Tibial artery (tissue), 4 donors: ENCODE measurements at regions not wholly inside any gene's neighbourhood (a gene's known extent, or its start where the extent isn't known, plus 50 kb on each side); places are given as distances from the start of the nearest gene placed in this dataset.
"Not testable (repeated sequence)": the region's sequence is repeated elsewhere in the genome, so short reads cannot be mapped to it uniquely, and the experiment has no call there.

ENCODE experiments used
- DNase-seq, 2 donors: peaks; one replicate each; pipeline ENCODE4 v3.0.0-alpha.2; 2019
- H3K27ac ChIP-seq, 2 donors: fragments of 200-600 bp; sonication (generic) in 1 of 2; 1 replicate in 1 of 2; 2 replicates in 1 of 2; pipeline ENCODE4 v1.5.1; 2018 to 2019; ENCODE audit warnings: mild to moderate bottlenecking in 1 of 2
- H3K27me3 ChIP-seq, 2 donors: fragments of 200-600 bp; sonication (generic) in 1 of 2; one replicate each; pipeline versions ENCODE4 v1.5.1 to v1.6.0; 2016 to 2019
- H3K36me3 ChIP-seq, 3 donors: fragments of 200-600 bp; sonication (generic) in 2 of 3; one replicate each; pipeline ENCODE4 v1.5.1; 2016 to 2019; ENCODE audit warnings: mild to moderate bottlenecking in 2 of 3
- H3K4me1 ChIP-seq, 4 donors: fragments of 200-600 bp; sonication (generic) in 2 of 4; 1 replicate in 3 of 4; 2 replicates in 1 of 4; pipeline ENCODE4 v1.5.1; 2016 to 2019
- H3K4me3 ChIP-seq, 2 donors: fragments of 200-600 bp; sonication (generic) in 1 of 2; 1 replicate in 1 of 2; 2 replicates in 1 of 2; pipeline ENCODE4 v1.5.1; 2018 to 2019; ENCODE audit warnings: mild to moderate bottlenecking in 2 of 2
- H3K9me3 ChIP-seq, 3 donors: fragments of 200-600 bp; sonication (generic) in 1 of 3; one replicate each; pipeline ENCODE4 v1.5.1; 2016 to 2019
- CTCF ChIP-seq, 2 experiments: fragments of 200-600 bp in 1 of 2; fragments of 450-650 bp in 1 of 2; IDR thresholded peaks; one replicate each; pipeline ENCODE4 v1.5.1; 2017 to 2019; ENCODE audit warnings: antibody characterized with exemption in 2 of 2, mild to moderate bottlenecking in 1 of 2, moderate library complexity in 1 of 2
- intact Hi-C: fragments of 100-400 bp; cut with DNase I; formaldehyde crosslinking; loops from one replicate; pipeline ENCODE4 v1.15.0; 2023; ENCODE audit warnings: low total_unique reads

GRCh38 chr5:84715091-84715490, 330.4 kb upstream of the EDIL3 start:
- TF ChIP-seq CTCF (IDR thresholded peaks at IDR 0.05) = no peak
- no peaks in the 10 kb centered on the region for H3K4me1 ChIP-seq
- no peaks in the 10 kb centered on the region for H3K36me3 ChIP-seq
- H3K4me3 ChIP-seq = no peak overlapping the region
- intact Hi-C loops = no loop called here
- no peak for DNase-seq
- H3K27ac ChIP-seq = no peak overlapping the region
- no peaks in the 10 kb centered on the region for H3K27me3 ChIP-seq
- H3K9me3 ChIP-seq = peaks cover 0 to 5% (median 0%) of the 10 kb centered on the region in 3 donors

- no peaks in the 10 kb centered on the region for H3K4me1 ChIP-seq
- no peaks in the 10 kb centered on the region for H3K27me3 ChIP-seq
- no peak overlapping the region for H3K4me3 ChIP-seq
- intact Hi-C loops = no loop called here
- no peak overlapping the region for H3K27ac ChIP-seq
- H3K9me3 ChIP-seq = no peaks in the 10 kb centered on the region
- no peak for TF ChIP-seq CTCF (IDR thresholded peaks at IDR 0.05)
- DNase-seq = no peak
- no peaks in the 10 kb centered on the region for H3K36me3 ChIP-seq
Measured at GRCh38 chr5:84709075-84709474, 324.4 kb upstream of the EDIL3 start.

- Histone ChIP-seq H3K4me3 (no peak overlapping the region), H3K27me3 (no peaks in the 10 kb centered on the region), H3K27ac (no peak overlapping the region), H3K9me3 (no peaks in the 10 kb centered on the region), H3K4me1 (no peaks in the 10 kb centered on the region), H3K36me3 (no peaks in the 10 kb centered on the region)
- no peak for TF ChIP-seq CTCF (IDR thresholded peaks at IDR 0.05)
- intact Hi-C loops = no loop called here
- no peak for DNase-seq
Measured at GRCh38 chr5:84706678-84707641, 322.3 kb upstream of the EDIL3 start.

- H3K27me3 ChIP-seq, H3K27ac ChIP-seq, H3K4me1 ChIP-seq, intact Hi-C loops, DNase-seq, H3K36me3 ChIP-seq, H3K4me3 ChIP-seq, H3K9me3 ChIP-seq: not testable (repeated sequence)
Measured at GRCh38 chr5:84700545-84700944, 315.9 kb upstream of the EDIL3 start.

- no peak overlapping the region for H3K27ac ChIP-seq
- intact Hi-C loops = no loop called here
- H3K9me3 ChIP-seq = no peaks in the 10 kb centered on the region
- H3K36me3 ChIP-seq = no peaks in the 10 kb centered on the region
- DNase-seq = no peak
- TF ChIP-seq CTCF (IDR thresholded peaks at IDR 0.05) = no peak
- H3K4me3 ChIP-seq = no peak overlapping the region
- H3K4me1 ChIP-seq = no peaks in the 10 kb centered on the region
- no peaks in the 10 kb centered on the region for H3K27me3 ChIP-seq
Measured at GRCh38 chr5:84696651-84697050, 312.0 kb upstream of the EDIL3 start.

- no peaks in the 10 kb centered on the region for H3K36me3 ChIP-seq
- H3K4me1 ChIP-seq = no peaks in the 10 kb centered on the region
- H3K27ac ChIP-seq = no peak overlapping the region
- H3K27me3 ChIP-seq = no peaks in the 10 kb centered on the region
- no peak for TF ChIP-seq CTCF (IDR thresholded peaks at IDR 0.05)
- no peak overlapping the region for H3K4me3 ChIP-seq
- intact Hi-C loops = no loop called here
- H3K9me3 ChIP-seq = no peaks in the 10 kb centered on the region
- DNase-seq = no peak
Measured at GRCh38 chr5:84695330-84695729, 310.6 kb upstream of the EDIL3 start.
